ENCODE measurements at regions not wholly inside any gene's neighbourhood (a gene's known extent, or its start where the extent isn't known, plus 50 kb on each side); places are given as distances from the start of the nearest gene placed in this dataset.
"Not testable (repeated sequence)": the region's sequence is repeated elsewhere in the genome, so short reads cannot be mapped to it uniquely, and the experiment has no call there.

DNA sequence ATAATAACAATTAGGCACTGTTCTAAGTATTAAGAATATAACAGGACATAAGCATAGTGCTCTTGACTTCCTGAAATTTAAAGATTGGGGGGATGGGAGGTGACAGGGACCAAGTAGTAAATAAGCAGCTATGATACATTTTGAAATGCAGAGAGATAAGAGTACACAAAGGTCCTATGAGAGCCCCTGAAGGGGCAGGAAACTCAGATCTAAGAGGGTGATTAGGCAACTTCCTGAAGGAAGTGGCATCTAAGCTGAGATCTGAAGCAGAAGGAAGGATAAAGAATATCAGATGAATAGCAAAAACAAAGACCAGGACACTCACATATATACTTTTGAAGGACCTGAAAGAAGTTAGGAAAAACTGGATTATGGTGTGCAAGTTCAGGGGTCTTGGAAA lies 415.2 kb upstream of the FRG2C start:
- DNase-seq: no peak

- DNase-seq: no peak
These were observed 409.4 kb upstream of the FRG2C start for GRCh38 chr3:75254685-75255084.

- DNase-seq: not testable (repeated sequence)
These were observed 405.1 kb upstream of the FRG2C start for GRCh38 chr3:75258825-75259683.

DNA sequence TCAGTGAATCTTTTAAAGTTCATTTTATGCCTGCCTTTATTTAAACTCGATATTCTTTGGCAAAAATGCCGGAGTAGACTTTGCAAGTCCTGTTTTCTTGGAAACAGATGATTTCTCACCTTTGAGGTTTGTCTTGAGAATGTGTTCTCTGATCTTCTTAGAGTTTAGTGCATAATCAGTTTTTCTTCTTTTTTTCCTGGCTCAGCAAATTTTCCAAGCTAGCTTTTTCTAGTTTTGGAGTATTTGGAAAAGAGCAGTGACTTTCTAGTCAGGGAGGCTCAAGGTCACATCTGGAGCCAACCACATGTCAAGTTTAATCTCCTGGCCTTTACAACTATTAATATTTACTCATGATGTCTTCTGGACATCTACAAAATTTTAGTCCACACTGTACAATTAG lies 403.2 kb upstream of the FRG2C start:
- DNase-seq: not testable (repeated sequence)

GRCh38 chr3:75262661-75263060 lies 401.5 kb upstream of the FRG2C start:
- DNase-seq: no peak

GRCh38 chr3:75265897-75266296 lies 398.2 kb upstream of the FRG2C start:
- no peak for DNase-seq

- not testable (repeated sequence) for DNase-seq
These were observed 395.6 kb upstream of the FRG2C start for GRCh38 chr3:75268576-75268975.

DNA sequence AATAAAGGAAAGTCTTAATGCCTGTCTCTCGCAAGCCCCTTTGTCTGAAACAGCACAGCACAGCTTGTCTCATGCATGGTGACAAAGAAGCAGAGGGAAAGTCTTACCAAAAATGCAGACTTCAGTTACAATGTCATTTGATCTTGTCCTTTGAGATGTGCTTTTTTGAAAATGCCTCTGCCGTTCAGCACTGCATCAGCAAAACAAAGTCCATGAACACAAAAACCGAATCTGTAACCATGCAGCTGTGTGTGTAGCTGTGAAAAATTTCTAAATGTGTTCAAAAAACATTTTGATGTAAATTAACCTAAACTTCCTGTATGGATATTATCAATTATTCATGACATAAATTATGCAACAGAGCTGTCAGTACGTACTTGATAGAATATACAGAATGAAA lies 391.9 kb upstream of the FRG2C start:
- not testable (repeated sequence) for DNase-seq

DNA sequence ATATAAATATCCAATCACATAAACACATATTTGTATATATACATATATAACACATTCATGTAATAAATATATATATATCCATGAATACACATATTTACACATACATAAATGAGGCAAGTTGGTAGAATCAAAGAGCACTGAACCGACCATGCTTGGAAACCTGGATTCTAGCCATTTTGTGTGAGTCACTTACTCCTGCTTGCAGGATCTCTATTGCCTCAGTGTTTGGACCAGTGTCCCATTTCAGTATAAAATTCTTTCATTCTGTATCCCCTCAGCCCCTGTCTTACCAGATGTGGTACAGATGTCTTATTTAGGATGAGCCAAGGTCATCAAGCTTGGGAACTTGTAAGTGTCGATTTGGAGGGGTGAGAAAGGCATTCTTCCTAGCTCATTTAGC lies 391.4 kb upstream of the FRG2C start:
- no peak for DNase-seq

GRCh38 chr3:75285531-75286148 lies 378.5 kb upstream of the FRG2C start:
- DNase-seq: not testable (repeated sequence)

GRCh38 chr3:75288972-75289574 lies 375.1 kb upstream of the FRG2C start:
- not testable (repeated sequence) for DNase-seq

- DNase-seq: no peak
These were observed 370.0 kb upstream of the FRG2C start for GRCh38 chr3:75294124-75294523.

GRCh38 chr3:75295013-75295412 lies 369.1 kb upstream of the FRG2C start:
- DNase-seq: no peak

- DNase-seq: no peak
These were observed 367.3 kb upstream of the FRG2C start for GRCh38 chr3:75296858-75297257.

GRCh38 chr3:75300606-75301005 lies 363.5 kb upstream of the FRG2C start:
- no peak for DNase-seq

GRCh38 chr3:75301050-75301449 lies 363.1 kb upstream of the FRG2C start:
- not testable (repeated sequence) for DNase-seq

DNA sequence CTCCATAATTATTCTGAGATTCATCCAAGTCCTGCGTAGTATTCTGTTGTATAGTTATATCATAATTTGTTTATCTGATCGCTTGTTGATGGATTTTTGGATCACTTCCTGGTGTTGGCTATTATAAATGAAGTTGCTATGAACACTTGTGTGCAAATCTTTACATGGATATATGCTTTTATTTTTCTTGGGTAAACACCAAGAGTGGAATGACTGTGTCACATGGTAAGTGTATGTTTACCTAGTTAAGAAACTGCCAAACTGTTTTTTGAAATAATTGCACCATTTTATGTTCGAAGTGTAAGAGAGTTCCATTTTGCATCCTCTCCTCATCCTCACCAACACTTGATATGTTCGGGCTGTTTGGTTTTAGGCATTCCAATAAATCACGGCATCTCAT lies 360.4 kb upstream of the FRG2C start:
- no peak for DNase-seq

DNA sequence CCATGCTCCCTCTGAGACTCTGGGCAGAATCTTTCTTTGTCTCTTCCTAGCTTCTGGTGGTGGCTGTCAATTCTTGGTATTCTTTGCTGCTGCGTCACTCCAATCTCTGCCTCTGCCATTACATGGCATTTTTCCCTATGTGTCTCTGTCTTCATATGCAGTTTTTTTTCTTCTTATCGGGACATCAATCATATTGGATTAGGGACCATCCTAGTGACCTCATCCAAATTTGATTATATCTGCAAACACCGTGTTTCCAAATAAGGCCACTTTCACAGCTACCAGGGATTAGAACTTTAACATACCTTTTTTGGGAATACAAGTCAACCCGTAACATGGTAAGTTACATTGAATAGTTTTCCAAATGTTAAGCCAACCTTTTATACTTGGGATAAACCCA lies 358.2 kb upstream of the FRG2C start:
- no peak for DNase-seq

DNA sequence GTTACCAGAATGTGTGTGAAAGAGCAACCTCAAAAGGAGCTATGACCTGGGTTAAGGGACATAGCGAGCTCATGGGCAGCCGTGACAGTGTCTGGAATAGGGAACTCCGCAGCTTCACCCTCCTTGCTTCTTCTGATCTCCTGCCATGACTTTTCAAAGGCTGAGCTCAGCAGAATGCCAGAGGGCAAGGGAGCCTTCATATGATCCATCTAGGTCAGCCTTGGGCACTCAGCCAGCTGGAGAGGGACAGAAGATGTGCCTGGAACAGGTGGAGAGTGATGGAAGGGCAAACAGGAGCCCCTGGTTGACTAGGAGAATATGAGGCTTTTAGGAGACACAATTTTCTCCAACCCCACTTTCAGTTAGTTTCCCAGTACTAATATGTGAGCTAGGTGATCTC lies 352.8 kb upstream of the FRG2C start:
- DNase-seq: not testable (repeated sequence)

GRCh38 chr3:75312469-75312868 lies 351.7 kb upstream of the FRG2C start:
- DNase-seq: not testable (repeated sequence)

DNA sequence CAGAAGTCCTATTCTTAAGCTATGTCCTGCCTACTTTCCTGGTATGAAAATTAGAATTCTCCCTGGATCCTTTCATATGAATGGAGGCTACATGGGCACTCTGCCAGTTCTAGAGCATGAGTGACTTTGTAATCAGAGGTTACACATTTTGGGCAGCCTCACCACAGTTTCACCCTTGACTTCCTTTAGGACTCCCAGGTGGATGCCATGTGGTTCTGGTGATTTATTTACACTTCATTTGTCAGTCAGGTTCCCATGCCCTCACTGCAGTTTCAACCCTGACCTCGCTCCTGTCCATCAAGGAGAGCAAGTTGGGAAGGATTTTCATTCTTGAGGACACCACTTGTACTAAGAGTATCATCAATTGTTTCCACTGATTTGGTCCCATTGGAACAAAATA lies 344.4 kb upstream of the FRG2C start:
- DNase-seq: not testable (repeated sequence)

- no peak for DNase-seq
These were observed 343.8 kb upstream of the FRG2C start for GRCh38 chr3:75320369-75320768.

GRCh38 chr3:75321060-75321459 lies 343.1 kb upstream of the FRG2C start:
- DNase-seq: no peak

- not testable (repeated sequence) for DNase-seq
These were observed 340.2 kb upstream of the FRG2C start for GRCh38 chr3:75323936-75324335.
